TTC549 (cell line): ENCODE measurements at regions not wholly inside any gene's neighbourhood (a gene's known extent, or its start where the extent isn't known, plus 50 kb on each side); places are given as distances from the start of the nearest gene placed in this dataset.
"Not testable (repeated sequence)": the region's sequence is repeated elsewhere in the genome, so short reads cannot be mapped to it uniquely, and the experiment has no call there.

Experiments used
- FAIRE-seq: peaks from 2 replicates; lab custom pipeline; 2012; peaks lifted over from hg19 to GRCh38; lab: Jason Lieb, UNC

DNA sequence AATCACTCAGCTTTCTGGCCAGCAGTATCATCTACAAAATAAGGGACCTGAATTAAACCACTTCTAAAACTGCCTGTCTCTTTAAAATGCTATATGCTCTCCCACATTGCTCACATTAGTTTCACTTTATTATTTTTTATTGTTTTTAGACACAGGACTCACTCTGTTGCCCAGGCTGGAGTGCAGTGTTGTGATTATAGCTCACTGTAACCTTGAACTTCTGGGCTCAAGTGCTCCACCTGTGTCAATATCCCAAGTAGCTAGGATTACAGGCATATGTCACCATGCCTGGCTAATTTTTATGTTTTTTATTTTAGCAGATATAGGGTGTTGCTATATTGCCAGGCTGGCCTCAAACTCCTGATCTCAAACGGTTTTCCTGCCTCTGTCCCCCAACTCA is 591.3 kb upstream of the ZNF804A start:
- FAIRE-seq: no peak

DNA sequence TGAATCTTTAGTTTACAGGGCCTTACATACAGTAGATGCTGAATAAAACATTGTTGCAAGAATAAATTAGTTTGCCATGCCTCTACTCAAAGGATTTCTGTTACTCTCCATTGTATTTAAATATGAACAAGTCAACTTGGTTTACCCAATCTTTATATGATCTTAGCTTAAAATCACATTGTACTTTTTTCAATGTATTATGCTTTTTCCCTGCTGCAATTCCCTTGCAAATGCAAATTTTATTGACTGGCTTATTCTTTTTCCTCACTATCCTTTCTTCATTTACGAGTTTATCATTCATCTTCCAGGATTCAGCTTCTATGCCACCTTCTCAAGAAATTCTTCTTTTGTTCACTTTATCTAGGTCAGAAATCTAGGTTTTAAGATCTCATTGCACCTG is 571.4 kb upstream of the ZNF804A start:
- no peak for FAIRE-seq

DNA sequence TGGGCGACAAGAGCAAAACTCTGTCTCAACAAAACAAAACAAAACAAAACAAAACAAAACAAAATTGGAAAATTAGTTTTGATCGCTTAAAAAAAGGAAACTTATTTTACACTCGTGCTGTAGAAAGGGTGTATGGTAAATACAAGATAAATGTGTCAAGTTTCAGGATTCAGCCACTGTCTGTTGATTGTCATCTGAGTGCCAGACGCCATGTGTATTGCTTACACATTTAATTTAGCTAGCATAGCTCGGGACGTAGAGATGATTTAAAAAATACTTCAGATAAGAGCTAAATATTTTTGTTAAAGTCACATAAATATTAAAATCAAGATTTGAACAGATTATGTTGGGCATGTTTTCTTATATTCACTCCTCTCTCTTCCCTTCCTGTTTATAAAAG is 568.1 kb upstream of the ZNF804A start:
- no peak for FAIRE-seq

DNA sequence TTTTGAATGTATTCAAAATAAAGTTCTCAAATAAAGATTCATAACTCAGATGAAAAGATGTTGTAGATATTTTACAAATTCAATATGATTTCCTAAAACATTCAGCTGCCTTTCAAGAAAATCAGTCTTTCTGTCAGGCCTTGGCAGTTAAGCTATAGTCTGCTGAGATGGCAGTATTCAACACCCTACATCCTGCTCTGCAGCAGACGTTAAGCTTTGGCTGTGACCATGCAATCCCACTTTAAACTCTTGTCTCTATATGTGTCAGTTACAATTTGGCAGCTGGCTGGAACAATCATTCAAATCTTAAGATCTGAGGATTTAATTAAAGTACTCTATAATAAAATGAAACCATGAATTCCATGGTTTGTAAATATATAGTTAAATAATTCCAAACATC is 567.3 kb upstream of the ZNF804A start:
- FAIRE-seq: no peak

DNA sequence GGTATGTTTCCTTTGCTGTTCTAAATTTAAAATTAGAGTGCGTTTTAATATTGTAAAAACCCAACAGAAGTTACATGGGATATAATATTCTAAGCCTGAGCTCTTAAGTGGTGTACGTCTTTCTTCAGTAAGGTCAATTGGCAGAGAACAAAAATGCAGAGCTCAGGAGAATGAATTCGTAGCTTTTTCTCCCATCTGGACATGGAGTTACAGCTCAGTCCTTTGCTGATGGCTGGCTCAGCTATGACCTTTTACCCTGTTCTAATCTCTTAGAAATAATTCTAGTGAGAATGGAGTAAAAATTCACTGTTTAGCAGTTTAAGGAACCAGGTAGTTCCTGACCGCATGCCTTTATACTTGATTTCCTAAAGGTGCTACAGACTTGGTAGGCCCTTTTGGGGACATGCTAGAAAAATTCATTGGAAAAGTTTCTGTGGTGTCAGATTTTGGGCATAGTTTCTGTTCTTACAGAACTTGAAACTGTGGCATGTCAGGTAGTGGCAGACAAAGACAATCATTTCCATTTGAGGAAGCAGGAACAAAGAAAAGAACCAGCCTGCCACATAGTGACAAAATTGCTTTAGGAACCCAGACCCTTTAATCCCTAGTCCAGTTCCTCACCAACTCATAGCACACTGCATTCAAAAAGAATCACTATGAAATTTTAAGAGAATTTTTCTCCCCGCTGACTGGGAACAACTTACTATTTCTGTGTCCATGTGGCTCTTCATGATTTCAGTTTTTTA is 566.8 kb upstream of the ZNF804A start:
- no peak for FAIRE-seq

DNA sequence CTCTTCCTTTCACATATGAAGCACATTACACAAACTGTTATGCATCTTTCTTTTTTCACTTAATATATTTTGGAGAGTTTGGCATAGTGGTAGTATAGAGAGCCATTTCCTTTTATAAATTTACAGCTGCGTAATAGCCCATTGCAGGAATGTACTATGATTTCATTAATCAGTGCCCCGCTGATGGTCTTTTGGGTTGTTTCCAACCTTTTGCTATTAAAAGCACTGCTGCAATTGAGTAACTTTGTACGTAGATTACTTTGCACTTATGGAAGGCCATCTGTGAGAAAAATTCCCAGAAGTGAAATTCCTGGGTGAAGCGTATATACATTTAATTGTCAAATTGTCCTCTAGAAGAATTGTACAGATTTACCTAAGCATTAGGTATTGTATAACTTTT is 565.3 kb upstream of the ZNF804A start:
- FAIRE-seq: no peak

DNA sequence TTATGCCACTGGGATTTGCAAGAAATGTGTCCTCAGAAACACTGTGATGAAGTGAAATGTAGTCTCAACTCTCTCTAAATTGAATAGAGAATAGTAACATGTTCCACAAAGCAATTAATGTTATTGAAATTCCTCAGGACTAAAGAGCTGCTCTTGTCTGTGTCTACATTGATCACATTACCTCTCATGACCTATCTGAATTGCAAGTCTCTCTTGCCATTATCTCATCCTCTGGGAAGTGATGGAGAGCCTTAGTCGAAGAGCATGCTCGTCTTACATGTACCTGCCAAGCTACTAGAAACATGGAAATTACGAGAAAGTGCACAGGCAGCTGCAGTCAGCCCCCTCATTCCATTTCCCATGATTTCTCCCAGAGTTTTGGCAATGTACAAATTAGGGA is 561.1 kb upstream of the ZNF804A start:
- FAIRE-seq: no peak

DNA sequence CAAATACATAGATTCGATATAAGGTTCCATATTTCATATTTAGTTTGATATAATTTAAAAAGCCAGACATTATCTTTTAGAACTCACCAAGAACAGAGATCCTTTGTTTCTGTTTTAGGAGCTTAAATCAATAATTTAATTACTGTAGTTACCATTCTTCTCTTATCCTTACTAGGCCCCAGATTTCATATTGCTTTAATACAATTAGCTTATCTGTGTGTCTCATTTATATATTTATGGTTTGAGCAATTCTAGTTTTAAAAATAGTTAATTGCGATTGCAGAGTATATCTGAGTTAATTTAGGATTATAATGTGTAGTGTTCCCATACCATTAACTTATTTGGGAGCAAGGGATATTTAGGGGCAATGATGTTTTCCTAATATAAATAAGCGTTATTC is 558.8 kb upstream of the ZNF804A start:
- FAIRE-seq: no peak

DNA sequence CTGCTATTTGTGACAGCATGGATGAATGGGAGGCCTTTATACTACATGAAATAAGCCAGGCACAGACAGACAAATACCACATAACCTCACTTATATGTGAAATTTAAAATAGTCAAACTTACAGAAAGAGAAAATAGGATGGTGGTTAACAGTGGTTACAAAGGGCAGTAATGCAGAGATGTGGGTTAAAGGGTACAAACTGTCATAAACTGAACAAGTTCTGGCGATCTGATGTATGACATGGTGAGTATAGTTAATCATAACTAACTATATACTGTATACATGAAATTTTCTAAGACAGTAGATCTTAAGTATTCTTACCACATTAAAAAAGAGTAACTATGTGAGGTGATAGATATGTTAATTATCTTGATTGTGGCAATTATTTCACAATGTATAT is 558.1 kb upstream of the ZNF804A start:
- FAIRE-seq: no peak

DNA sequence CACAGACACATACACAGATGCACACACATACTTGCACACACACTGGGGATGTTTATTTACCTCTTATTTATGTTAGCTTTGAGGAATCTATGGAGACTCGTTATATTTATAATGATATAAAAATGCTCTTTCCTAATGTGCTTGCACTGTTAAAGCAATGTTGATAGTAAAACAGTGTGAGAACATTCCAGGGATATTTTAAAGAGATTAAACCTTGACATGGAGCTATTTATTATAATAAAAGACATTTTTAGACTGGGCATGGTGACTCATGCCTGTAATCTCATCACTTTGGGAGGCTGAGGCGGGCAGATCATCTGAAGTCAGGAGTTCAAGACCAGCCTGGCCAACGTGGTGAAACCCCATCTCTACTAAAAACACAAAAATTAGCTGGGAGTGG is 557.3 kb upstream of the ZNF804A start:
- FAIRE-seq: no peak

DNA sequence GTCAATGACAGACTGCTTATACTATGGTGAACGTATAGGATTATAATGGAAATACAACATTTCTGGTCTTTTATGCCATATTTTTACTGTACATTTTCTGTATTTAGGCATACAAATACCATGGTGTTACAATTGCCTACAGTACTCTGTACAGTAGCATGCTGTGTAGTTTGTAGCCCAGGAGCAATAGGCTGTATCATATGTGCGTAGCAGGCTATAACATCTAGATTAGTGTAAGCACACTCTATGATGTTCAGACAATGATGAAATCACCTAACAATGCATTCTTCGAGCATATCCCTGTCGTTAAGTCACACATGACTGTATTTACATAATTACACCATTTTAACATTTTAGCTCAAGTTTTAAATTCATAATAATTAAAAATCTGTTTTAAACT is 556.6 kb upstream of the ZNF804A start:
- no peak for FAIRE-seq

DNA sequence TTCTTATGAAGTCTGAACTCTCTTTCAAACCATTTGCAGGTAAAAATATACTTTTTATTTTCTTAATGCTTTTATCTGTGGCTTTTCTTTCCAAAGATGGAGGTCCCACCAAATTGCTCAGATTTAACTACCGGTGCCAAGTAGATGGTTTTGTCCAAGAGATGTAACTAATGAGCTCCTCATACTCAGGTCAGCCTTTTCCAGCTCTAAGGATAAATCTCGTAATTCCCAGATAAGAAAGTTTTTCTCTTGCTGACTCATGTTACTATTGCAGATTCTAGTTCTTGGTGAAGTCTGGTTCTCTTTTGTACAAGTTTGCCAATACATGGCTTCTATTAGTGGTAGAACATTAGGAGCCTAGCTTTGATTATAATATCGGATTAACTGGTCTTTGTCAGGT is 550.8 kb upstream of the ZNF804A start:
- FAIRE-seq: no peak

DNA sequence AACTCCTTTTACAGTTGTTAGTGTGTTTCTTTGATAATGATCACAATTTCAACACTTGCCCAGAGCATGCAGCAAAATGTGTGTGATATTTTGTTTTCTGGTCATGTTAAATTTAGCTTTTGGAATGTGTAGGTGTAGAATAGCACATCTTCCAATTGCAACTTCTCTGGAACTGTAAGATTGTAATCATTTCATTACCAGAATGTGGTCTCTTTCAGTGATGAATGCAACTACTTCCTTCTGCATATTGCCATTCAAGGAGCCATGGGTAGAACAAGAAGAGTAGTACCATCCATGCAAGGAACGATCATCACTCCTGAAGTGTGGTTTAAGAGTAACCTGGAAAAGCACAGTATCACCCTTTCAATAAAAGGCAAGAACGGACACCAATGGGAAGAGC is 548.8 kb upstream of the ZNF804A start:
- FAIRE-seq: no peak

DNA sequence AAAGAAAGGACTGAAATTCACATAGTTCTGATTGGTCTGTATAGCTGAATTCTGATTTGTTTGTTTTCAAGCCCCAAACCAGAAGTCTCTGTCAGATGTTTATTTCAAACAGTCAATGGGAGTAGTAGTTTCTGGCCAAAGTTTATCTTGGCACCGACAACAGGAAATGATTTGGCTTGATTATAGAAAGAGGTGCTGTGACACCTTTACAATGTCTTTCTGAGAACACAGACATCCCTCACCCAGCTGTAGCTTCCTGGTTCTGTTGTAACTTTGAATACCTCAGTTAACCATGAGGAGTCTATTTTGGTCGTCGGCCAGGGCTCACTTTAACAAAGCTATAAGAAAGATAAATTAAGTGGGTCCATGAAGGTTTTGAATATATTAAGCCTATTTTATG is 545.0 kb upstream of the ZNF804A start:
- no peak for FAIRE-seq

DNA sequence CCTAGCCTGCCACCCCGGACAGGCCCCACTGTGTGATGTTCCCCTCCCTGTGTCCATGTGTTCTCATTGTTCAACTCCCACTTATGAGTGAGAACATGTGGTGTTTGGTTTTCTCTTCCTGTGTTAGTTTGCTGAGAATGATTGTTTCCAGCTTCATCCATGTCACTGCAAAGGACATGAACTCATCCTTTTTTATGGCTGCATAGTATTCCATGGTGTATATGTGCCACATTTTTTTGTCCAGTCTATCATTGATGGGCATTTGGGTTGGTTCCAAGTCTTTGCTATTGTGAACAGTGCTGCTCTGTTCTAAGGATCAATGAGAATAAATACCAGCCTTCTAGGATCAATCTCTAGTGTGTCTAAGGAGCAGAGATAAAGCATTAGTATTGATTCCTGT is 543.9 kb upstream of the ZNF804A start:
- FAIRE-seq: not testable (repeated sequence)

DNA sequence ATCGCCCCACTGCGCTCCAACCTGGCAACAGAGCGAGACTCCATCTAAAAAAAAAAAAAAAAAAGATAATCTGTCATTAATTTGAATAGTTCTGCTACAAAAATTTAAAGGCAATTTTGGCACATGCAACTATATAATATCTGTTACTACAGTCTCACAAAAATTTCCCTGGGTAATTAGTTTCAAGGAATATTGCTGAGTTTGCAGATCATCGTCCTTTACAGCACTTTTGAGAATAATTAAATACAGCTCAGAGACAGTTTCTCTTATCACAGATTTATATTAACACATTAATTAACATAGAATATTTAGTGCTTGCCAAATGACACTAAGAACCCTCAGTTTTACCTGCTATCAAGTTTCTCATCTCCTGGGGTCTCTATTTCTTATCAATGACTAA is 540.4 kb upstream of the ZNF804A start:
- FAIRE-seq: no peak

DNA sequence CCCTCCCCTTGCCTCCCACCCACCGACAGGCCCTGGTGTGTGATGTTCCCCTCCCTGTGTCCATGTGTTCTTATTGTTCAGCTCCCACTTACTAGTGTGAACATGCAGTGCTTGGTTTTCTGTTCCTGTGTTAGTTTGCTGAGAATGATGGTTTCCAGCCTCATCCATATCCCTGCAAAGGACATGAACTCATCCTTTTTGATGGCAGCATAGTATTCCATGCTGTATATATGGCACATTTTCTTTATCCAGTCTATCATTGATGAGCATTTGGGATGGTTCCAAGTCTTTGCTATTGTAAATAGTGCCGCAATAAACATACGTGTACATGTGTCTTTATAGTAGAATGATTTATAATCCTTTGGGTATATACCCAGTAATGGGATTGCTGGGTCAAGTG is 538.1 kb upstream of the ZNF804A start:
- not testable (repeated sequence) for FAIRE-seq

DNA sequence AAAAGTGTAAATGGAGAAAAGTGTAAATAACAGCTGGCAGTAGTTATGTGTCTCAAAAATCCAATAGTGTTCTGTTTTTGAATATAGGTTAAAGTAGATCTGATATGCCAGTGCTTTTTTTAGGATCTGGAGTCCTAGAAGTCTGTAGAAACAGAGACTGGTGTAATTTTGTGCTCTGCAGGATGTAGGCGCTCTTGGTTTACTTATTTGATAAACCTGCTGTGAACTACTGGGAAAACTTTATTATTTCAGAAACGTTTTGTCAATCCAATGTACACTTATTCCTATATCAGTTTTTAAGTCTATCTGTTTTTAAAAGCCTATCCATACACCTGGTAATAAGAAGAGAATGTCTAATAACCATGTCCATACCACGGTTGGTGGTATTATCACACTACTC is 530.8 kb upstream of the ZNF804A start:
- no peak for FAIRE-seq

DNA sequence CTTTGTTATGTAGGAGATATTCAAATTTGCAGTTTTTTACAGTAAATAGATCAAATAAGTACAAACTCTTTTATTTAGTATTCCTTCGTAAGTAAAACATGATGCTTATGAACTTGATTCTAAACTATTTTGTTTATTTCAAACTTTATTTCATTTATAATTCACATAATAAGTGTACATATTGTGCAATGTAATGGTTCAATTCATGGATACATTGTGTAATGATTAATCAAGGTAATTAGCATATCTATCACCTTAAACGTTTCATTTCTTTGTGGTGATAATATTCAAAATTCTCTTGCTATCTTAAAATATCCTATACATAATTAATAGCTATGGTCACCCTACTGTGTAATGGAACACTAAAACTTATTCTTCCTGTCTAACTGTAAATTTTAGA is 525.9 kb upstream of the ZNF804A start:
- FAIRE-seq: no peak

DNA sequence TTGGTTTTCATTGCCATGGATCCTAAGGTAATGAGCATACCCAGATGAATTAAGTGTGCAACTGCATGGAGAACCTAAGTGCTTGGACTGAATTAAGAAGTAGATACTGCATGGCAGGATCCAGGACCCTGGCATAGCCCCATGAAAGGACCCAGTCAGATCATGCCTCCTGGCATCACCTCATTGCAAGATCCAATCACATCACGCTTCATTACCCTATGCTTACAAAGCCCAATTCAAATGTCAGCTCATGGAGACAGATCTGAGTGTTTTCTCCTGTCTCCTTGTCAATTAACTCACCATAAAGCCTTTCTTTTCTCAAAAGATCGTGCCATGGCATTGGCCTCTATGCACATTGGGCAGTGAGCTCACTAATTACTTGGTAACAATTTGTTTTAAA is 519.8 kb upstream of the ZNF804A start:
- no peak for FAIRE-seq

DNA sequence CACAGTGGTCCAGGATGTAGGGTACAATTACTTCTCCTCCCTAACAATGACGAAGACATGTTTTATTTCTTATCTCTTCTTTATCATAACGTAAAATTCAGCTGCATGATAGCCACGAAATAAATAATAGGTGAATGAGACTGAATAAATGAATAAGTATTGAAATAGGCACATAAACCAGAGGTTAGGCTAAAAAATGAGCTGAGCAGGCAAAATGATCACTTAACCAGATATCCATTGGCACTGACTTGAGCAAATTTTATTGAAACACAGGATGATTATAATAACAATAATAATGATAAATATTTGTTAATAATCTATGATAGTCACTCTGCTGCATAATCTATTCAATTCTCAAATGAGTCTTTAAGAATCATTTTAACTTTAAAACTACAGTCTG is 506.9 kb upstream of the ZNF804A start:
- FAIRE-seq: no peak

DNA sequence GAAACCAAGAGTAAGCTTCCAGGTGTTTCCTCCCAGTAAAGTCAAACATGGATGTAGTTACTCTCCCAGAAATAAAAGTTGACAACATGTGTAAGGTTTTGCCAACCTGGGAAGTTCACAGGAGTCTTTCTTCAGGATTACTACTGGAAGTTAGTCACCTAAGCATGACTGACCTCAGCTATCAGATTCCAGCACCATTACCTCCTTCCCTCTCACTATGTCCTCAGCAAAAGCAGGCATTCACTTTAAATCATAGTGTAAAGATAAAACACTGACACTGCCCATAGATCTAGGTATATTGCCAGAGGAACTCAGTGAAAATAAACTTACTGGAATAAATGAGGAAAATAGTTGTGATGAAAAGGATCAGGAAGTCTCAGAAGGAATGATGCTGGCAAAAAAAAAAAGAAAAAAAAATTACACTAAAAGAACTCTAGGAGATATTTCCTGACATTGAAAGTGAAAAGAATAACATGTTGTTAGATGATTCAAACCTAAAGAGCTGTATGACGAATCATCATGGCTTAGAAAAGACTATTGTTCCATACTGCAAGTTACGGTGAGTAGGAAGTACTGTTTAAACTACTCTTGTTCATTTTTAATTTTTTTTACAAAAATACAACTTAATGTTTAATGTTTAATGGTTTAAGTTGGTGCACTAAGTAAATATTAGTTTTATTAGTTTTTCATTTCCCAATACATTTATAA is 484.5 kb upstream of the ZNF804A start:
- FAIRE-seq: no peak

DNA sequence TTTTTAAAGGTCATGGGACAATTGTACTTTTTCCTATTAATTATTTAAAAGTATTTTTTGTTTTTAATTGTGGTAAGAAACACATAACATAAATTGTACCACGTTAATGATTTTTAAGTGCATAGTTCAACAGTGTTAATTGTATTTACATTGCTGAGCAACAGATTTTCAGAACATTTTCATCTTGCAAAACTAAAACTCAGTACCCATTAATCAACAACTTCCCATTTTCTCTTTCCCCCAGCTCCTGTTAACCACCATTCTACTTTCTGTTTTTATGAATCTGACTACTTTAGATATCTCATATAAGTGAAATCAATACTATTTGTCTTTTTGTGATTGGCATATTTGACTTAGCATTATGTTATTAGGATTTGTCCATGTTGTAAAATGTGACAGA is 483.9 kb upstream of the ZNF804A start:
- FAIRE-seq: no peak
